Endodermal cell (in vitro differentiated cells): ENCODE measurements at regions not wholly inside any gene's neighbourhood (a gene's known extent, or its start where the extent isn't known, plus 50 kb on each side); places are given as distances from the start of the nearest gene placed in this dataset.

Experiments used
- DNase-seq: peaks from one replicate; pipeline ENCODE4 v3.0.0-alpha.2; 2017
- H3K27ac ChIP-seq: 2 replicates; pipeline ENCODE4 v1.5.1; 2013; ENCODE audit warnings: mild to moderate bottlenecking, low read depth, low read length, moderate library complexity
- H3K27me3 ChIP-seq: 2 replicates; pipeline ENCODE4 v1.6.1; 2013; ENCODE audit warnings: mild to moderate bottlenecking, low read length, moderate library complexity; ENCODE audit not compliant: insufficient read depth, control insufficient read depth, poor library complexity, severe bottlenecking
- H3K36me3 ChIP-seq: 2 replicates; pipeline ENCODE4 v1.7.0; 2013; ENCODE audit warnings: mild to moderate bottlenecking, low read length, moderate library complexity; ENCODE audit not compliant: control insufficient read depth, insufficient read depth
- H3K4me1 ChIP-seq: one replicate; pipeline ENCODE4 v1.7.0; 2013; ENCODE audit warnings: low read length; ENCODE audit not compliant: control insufficient read depth, insufficient read depth
- H3K4me3 ChIP-seq: 2 replicates; pipeline ENCODE4 v1.5.1; 2013; ENCODE audit warnings: mild to moderate bottlenecking, low read length, moderate library complexity
- H3K9ac ChIP-seq: 2 replicates; pipeline ENCODE4 v1.6.1; 2013; ENCODE audit warnings: mild to moderate bottlenecking, low read length, moderate library complexity; ENCODE audit not compliant: poor library complexity, severe bottlenecking; ENCODE audit errors: extremely low read depth
- H3K9me3 ChIP-seq: 2 replicates; pipeline ENCODE4 v1.6.1; 2013; ENCODE audit warnings: mild to moderate bottlenecking, low read length, moderate library complexity; ENCODE audit not compliant: control insufficient read depth
- H3K27ac Mint-ChIP-seq: 2 replicates; pipeline ENCODE4 v1.8.0; 2020; ENCODE audit warnings: mixed read lengths
- H3K27me3 Mint-ChIP-seq: 2 replicates; pipeline ENCODE4 v1.8.0; 2021; ENCODE audit warnings: mild to moderate bottlenecking, mixed read lengths; ENCODE audit not compliant: insufficient read depth
- H3K36me3 Mint-ChIP-seq: 2 replicates; pipeline ENCODE4 v1.8.0; 2020; ENCODE audit warnings: low read depth, mixed read lengths
- H3K4me1 Mint-ChIP-seq: 2 replicates; pipeline ENCODE4 v1.8.0; 2020; ENCODE audit warnings: mixed read lengths
- H3K4me3 Mint-ChIP-seq: 2 replicates; pipeline ENCODE4 v1.8.0; 2020; ENCODE audit warnings: mild to moderate bottlenecking, moderate library complexity, mixed read lengths
- H3K9me3 Mint-ChIP-seq: 2 replicates; pipeline ENCODE4 v1.8.0; 2020; ENCODE audit warnings: mild to moderate bottlenecking, mixed read lengths
- CTCF ChIP-seq: fragments of 200-600 bp; sonication (generic); conservative IDR thresholded peaks from 2 replicates; pipeline ENCODE4 v1.5.0; 2021; ENCODE audit warnings: antibody characterized with exemption, mild to moderate bottlenecking
- WGBS, 2 experiments: methylation state at CpG; one replicate each; pipeline versions ENCODE4 v1.1.5 to v1.1.7; 2013; ENCODE audit warnings: missing lambda C conversion rate in 2 of 2, mixed read lengths in 1 of 2; ENCODE audit not compliant: insufficient coverage in 1 of 2, insufficient read length in 1 of 2; 5-methylcytosine and 5-hydroxymethylcytosine counted together

GRCh38 chr4:24094726-24095125, 204.9 kb upstream of the PPARGC1A start:
- DNase-seq, result no peak
- Histone ChIP-seq H3K9ac (no peak overlapping the region), H3K27ac (no peak overlapping the region), H3K27me3 (no peaks in the 10 kb centered on the region), H3K4me1 (no peaks in the 10 kb centered on the region), H3K4me3 (no peak overlapping the region), H3K9me3 (no peaks in the 10 kb centered on the region), H3K36me3 (no peaks in the 10 kb centered on the region)
- no peaks in the 10 kb centered on the region for H3K4me1 Mint-ChIP-seq
- no peak overlapping the region for H3K4me3 Mint-ChIP-seq
- TF ChIP-seq CTCF, result no peak
- H3K27ac Mint-ChIP-seq, result no peak overlapping the region
- H3K36me3 Mint-ChIP-seq, result no peaks in the 10 kb centered on the region
- H3K27me3 Mint-ChIP-seq, result no peaks in the 10 kb centered on the region
- WGBS, 2 experiments, result 95 to 100% methylated on average over 1 to 2 of the region's 2 CpGs
- no peaks in the 10 kb centered on the region for H3K9me3 Mint-ChIP-seq

GRCh38 chr4:24093446-24093845, 203.6 kb upstream of the PPARGC1A start:
- no peak overlapping the region for H3K27ac ChIP-seq
- H3K9me3 Mint-ChIP-seq, result no peaks in the 10 kb centered on the region
- H3K27me3 Mint-ChIP-seq, result no peaks in the 10 kb centered on the region
- H3K4me3 Mint-ChIP-seq, result no peak overlapping the region
- no peaks in the 10 kb centered on the region for H3K27me3 ChIP-seq
- no peaks in the 10 kb centered on the region for H3K9me3 ChIP-seq
- no peaks in the 10 kb centered on the region for H3K36me3 ChIP-seq
- 91 to 95% methylated on average over 2 of the region's 2 CpGs for WGBS, 2 experiments
- H3K4me3 ChIP-seq, result no peak overlapping the region
- H3K27ac Mint-ChIP-seq, result no peak overlapping the region
- no peak overlapping the region for H3K9ac ChIP-seq
- no peaks in the 10 kb centered on the region for H3K4me1 ChIP-seq
- no peaks in the 10 kb centered on the region for H3K4me1 Mint-ChIP-seq
- no peak for DNase-seq
- no peak for TF ChIP-seq CTCF
- H3K36me3 Mint-ChIP-seq, result no peaks in the 10 kb centered on the region

DNA sequence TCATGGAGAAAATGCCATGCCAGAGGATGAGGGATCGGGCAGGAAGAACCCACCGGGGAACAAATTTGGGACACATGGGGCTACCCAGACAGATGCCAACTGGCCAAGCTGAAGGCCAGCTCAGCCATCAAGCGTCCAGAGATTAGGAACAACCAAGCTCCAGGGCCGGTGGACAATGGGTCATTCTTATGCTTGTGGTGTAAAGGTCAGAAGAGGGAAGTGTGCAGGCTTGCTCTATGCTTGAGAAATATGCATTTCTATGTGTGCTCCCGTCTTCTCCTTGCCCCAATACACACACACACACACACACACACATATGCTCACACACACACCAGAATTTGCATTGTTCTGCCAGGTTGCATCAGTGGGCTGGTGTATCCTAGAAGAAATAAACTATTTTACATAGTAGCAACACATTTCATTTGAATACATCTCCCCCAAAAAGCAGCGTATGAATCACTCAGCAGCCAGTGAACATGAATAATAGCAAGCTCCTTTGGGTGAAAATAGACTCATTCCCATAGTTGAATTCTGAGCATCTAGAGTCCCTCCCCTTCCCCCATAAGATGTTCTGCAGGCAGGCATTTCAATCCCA, 201.9 kb upstream of the PPARGC1A start:
- WGBS, 2 experiments, result 89 to 92% methylated on average over 4 to 6 of the region's 6 CpGs

More for the DNA sequence above, 201.9 kb upstream of the PPARGC1A start:
- no peaks in the 10 kb centered on the region for H3K4me1 ChIP-seq
- no peak overlapping the region for H3K4me3 Mint-ChIP-seq
- no peak overlapping the region for H3K27ac Mint-ChIP-seq
- no peaks in the 10 kb centered on the region for H3K9me3 Mint-ChIP-seq
- H3K36me3 ChIP-seq, result no peaks in the 10 kb centered on the region
- H3K36me3 Mint-ChIP-seq, result no peaks in the 10 kb centered on the region
- TF ChIP-seq CTCF, result no peak
- no peak for DNase-seq
- no peaks in the 10 kb centered on the region for H3K9me3 ChIP-seq
- no peak overlapping the region for H3K4me3 ChIP-seq
- no peaks in the 10 kb centered on the region for H3K27me3 Mint-ChIP-seq
- H3K27ac ChIP-seq, result no peak overlapping the region
- no peaks in the 10 kb centered on the region for H3K27me3 ChIP-seq
- H3K9ac ChIP-seq, result no peak overlapping the region
- H3K4me1 Mint-ChIP-seq, result no peaks in the 10 kb centered on the region
